ENCODE measurements at regions not wholly inside any gene's neighbourhood (a gene's known extent, or its start where the extent isn't known, plus 50 kb on each side); places are given as distances from the start of the nearest gene placed in this dataset.

DNA sequence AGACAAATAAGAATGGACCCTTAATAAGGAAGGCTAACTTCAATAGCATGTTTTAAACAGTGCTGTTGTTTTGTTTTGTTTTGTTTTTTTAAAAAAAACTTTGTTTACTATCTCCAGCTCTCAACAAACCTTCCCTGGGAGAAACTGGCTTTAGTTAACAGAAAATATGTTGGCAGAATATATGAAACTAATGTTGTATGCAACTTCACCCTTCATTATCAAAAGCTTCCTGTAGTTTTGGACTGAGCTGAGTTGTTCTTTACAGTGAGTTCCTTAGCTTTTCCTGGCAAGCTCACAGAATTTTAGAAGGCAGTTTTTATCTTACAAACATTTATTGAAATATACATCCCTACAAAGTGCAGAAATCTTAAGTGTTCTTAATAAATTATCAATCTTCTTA is 2480.7 kb upstream of the PCDH20 start:
- no peak overlapping the region for H3K9ac ChIP-seq (ENCODE audit: low read depth, low read length)
- H2BK20ac ChIP-seq (ENCODE audit: low read depth, low read length): no peak overlapping the region
- H3K9me1 ChIP-seq (ENCODE audit: insufficient read depth, low read length): no peaks in the 10 kb centered on the region
- H3K36me3 ChIP-seq (ENCODE audit: control insufficient read depth, insufficient read depth, low read length): no peaks in the 10 kb centered on the region
- no peaks in the 10 kb centered on the region for H3K79me1 ChIP-seq (ENCODE audit: low read depth in 1 of 2, low read length in 2 of 2)
- H2AK9ac ChIP-seq (replicated peaks; ENCODE audit: low read depth, low read length, poor library complexity): no peak overlapping the region
- no peak overlapping the region for H3K4ac ChIP-seq (ENCODE audit: low read depth, low read length)
- H2BK5ac ChIP-seq (ENCODE audit: low read depth, low read length, poor library complexity, severe bottlenecking): no peak overlapping the region
- H4K8ac ChIP-seq (ENCODE audit: low read depth in 2 of 2, low read length in 2 of 2): no peak overlapping the region
- ATAC-seq (ENCODE audit: low read depth) (no peak), DNase-seq (no peak)
- H3K14ac ChIP-seq (replicated peaks; ENCODE audit: low read depth, low read length): no peak overlapping the region
- H2AFZ ChIP-seq (replicated peaks; ENCODE audit: low read length, poor library complexity): no peak overlapping the region
- ChIA-PET CTCF (no interaction called here), POLR2A (ENCODE audit: unreplicated experiment) (no interaction called here)
- no peaks in the 10 kb centered on the region for H3K4me1 ChIP-seq (ENCODE audit: control insufficient read depth, insufficient read depth, low read length)
- no peaks in the 10 kb centered on the region for H3K9me3 ChIP-seq (ENCODE audit: control insufficient read depth, insufficient read depth, low read length)
- in situ Hi-C loops (cut with MboI; ENCODE audit: low sequenced_read_pairs) (no loop called here), intact Hi-C loops (cut with micrococcal nuclease) (no loop called here), dilution Hi-C loops (cut with HindIII; ENCODE audit: low sequenced_read_pairs, unreplicated experiment) (no loop called here)
- H3K27ac ChIP-seq (ENCODE audit: insufficient read depth, low read length): no peak overlapping the region
- H2AK5ac ChIP-seq (ENCODE audit: low read depth, low read length): no peak overlapping the region
- H4K20me1 ChIP-seq (ENCODE audit: insufficient read depth, low read length): no peaks in the 10 kb centered on the region
- H2BK120ac ChIP-seq (ENCODE audit: low read depth, low read length): no peak overlapping the region
- no TSS peak for BruUV-seq (replicated peaks)
- no peak overlapping the region for H3K4me3 ChIP-seq (ENCODE audit: insufficient read depth, low read depth, low read length)
- TF ChIP-seq CEBPB (IDR thresholded peaks at IDR 0.05; ENCODE audit: low read depth, low read length): no peak
- no peak for TF ChIP-seq RAD21 (IDR thresholded peaks at IDR 0.05; ENCODE audit: low read length)
- TF ChIP-seq NFE2L2 (IDR thresholded peaks at IDR 0.05; ENCODE audit: low read depth, low read length): no peak
- no peak for TF ChIP-seq POLR2A (IDR thresholded peaks at IDR 0.05; ENCODE audit: low read depth, low read length)
- no peak for TF ChIP-seq RCOR1 (IDR thresholded peaks at IDR 0.05; ENCODE audit: insufficient replicate concordance, low read length)
- no peak for TF ChIP-seq MAZ (IDR thresholded peaks at IDR 0.05; ENCODE audit: borderline replicate concordance, low read depth, low read length)
- no peak for TF ChIP-seq CHD1 (IDR thresholded peaks at IDR 0.05; ENCODE audit: low read depth, low read length)
- H3K4me2 ChIP-seq (ENCODE audit: low read depth, low read length): no peak overlapping the region
- H2BK15ac ChIP-seq (ENCODE audit: low read depth, low read length): no peak overlapping the region
- no peak overlapping the region for H3K23ac ChIP-seq (ENCODE audit: low read depth, low read length)
- no peak overlapping the region for H3K18ac ChIP-seq (ENCODE audit: low read depth, low read length)
- H3K27me3 ChIP-seq (ENCODE audit: control insufficient read depth, insufficient read depth, low read length): no peaks in the 10 kb centered on the region
- H3K56ac ChIP-seq (ENCODE audit: extremely low read depth, insufficient read depth, low read length): no peak overlapping the region
- no peak overlapping the region for H4K5ac ChIP-seq (ENCODE audit: low read depth, low read length)
- no peak overlapping the region for H4K91ac ChIP-seq (ENCODE audit: insufficient read depth, low read depth, low read length)
